Right atrium auricular region (tissue), 2 donors: ENCODE measurements at regions not wholly inside any gene's neighbourhood (a gene's known extent, or its start where the extent isn't known, plus 50 kb on each side); places are given as distances from the start of the nearest gene placed in this dataset.
"Not testable (repeated sequence)": the region's sequence is repeated elsewhere in the genome, so short reads cannot be mapped to it uniquely, and the experiment has no call there.

ENCODE experiments used
- DNase-seq: peaks from one replicate; pipeline ENCODE4 v3.0.0-alpha.2; 2019; ENCODE audit warnings: low spot score
- H3K27ac ChIP-seq, 2 donors: fragments of 200-600 bp; sonication (generic); 1 replicate in 1 of 2; 2 replicates in 1 of 2; pipeline ENCODE4 v1.5.1; 2016 to 2019
- H3K27me3 ChIP-seq, 2 donors: fragments of 200-600 bp; sonication (generic); one replicate each; pipeline versions ENCODE4 v1.5.1 to v1.6.0; 2017 to 2019
- H3K36me3 ChIP-seq: fragments of 200-600 bp; sonication (generic); one replicate; pipeline ENCODE4 v1.5.1; 2016
- H3K4me1 ChIP-seq, 2 donors: fragments of 200-600 bp; sonication (generic); one replicate each; pipeline versions ENCODE4 v1.5.1 to v1.6.0; 2017 to 2019
- H3K4me3 ChIP-seq, 2 donors: fragments of 200-600 bp; sonication (generic); 1 replicate in 1 of 2; 2 replicates in 1 of 2; pipeline ENCODE4 v1.5.1; 2017 to 2019; ENCODE audit warnings: mild to moderate bottlenecking in 1 of 2, moderate library complexity in 1 of 2
- H3K9me3 ChIP-seq, 2 donors: fragments of 200-600 bp; sonication (generic); one replicate each; pipeline ENCODE4 v1.5.1; 2019
- TF ChIP-seq, protein P1 (sequence below), 2 donors: fragments of 200-600 bp; sonication (generic); IDR thresholded peaks; one replicate each; pipeline ENCODE4 v1.5.1; 2019; ENCODE audit warnings: antibody characterized with exemption in 2 of 2

DNA sequence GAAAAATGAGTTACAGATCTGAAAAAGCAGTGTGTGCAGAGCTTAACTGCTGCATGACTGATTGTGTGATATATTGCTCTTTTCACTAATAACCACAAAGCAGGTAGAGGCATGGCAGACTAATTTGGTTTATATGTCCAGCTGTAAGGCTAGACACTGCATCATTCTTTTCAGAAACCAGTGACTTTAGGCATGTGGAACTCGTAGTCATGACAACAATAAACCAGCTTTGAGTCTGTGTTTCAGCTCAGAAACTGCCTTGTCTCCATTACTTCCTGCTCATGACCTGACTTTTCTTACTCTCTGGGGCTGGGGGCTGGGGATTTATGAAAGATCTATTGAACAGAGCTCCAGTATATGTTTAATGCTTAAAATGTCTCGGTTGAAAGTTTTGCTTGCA, 146.8 kb upstream of the LRIG3 start:
- TF ChIP-seq, protein P1, sequence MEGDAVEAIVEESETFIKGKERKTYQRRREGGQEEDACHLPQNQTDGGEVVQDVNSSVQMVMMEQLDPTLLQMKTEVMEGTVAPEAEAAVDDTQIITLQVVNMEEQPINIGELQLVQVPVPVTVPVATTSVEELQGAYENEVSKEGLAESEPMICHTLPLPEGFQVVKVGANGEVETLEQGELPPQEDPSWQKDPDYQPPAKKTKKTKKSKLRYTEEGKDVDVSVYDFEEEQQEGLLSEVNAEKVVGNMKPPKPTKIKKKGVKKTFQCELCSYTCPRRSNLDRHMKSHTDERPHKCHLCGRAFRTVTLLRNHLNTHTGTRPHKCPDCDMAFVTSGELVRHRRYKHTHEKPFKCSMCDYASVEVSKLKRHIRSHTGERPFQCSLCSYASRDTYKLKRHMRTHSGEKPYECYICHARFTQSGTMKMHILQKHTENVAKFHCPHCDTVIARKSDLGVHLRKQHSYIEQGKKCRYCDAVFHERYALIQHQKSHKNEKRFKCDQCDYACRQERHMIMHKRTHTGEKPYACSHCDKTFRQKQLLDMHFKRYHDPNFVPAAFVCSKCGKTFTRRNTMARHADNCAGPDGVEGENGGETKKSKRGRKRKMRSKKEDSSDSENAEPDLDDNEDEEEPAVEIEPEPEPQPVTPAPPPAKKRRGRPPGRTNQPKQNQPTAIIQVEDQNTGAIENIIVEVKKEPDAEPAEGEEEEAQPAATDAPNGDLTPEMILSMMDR (IDR thresholded peaks at IDR 0.05) = no peak
- Histone ChIP-seq H3K9me3 (no peaks in the 10 kb centered on the region), H3K27ac (no peak overlapping the region), H3K4me3 (no peak overlapping the region), H3K4me1 (no peaks in the 10 kb centered on the region), H3K36me3 (no peaks in the 10 kb centered on the region), H3K27me3 (no peaks in the 10 kb centered on the region)
- DNase-seq = no peak

GRCh38 chr12:59066445-59066844, 146.1 kb upstream of the LRIG3 start:
- Histone ChIP-seq H3K4me1 (no peaks in the 10 kb centered on the region), H3K4me3 (no peak overlapping the region), H3K27me3 (no peaks in the 10 kb centered on the region), H3K36me3 (no peaks in the 10 kb centered on the region), H3K27ac (no peak overlapping the region), H3K9me3 (no peaks in the 10 kb centered on the region)
- TF ChIP-seq, protein P1 (IDR thresholded peaks at IDR 0.05) = no peak
- DNase-seq = no peak

GRCh38 chr12:59059088-59059935, 139.0 kb upstream of the LRIG3 start:
- no peak for DNase-seq
- Histone ChIP-seq H3K27me3 (no peaks in the 10 kb centered on the region), H3K9me3 (no peaks in the 10 kb centered on the region), H3K4me3 (no peak overlapping the region), H3K4me1 (no peaks in the 10 kb centered on the region), H3K36me3 (no peaks in the 10 kb centered on the region), H3K27ac (no peak overlapping the region)
- TF ChIP-seq, protein P1 (IDR thresholded peaks at IDR 0.05) = no peak

GRCh38 chr12:59056966-59057365, 136.7 kb upstream of the LRIG3 start:
- no peak for DNase-seq
- H3K4me1 ChIP-seq = no peaks in the 10 kb centered on the region
- H3K27me3 ChIP-seq = no peaks in the 10 kb centered on the region
- H3K27ac ChIP-seq = no peak overlapping the region
- H3K9me3 ChIP-seq = no peaks in the 10 kb centered on the region
- TF ChIP-seq, protein P1 (IDR thresholded peaks at IDR 0.05) = no peak
- H3K36me3 ChIP-seq = no peaks in the 10 kb centered on the region
- H3K4me3 ChIP-seq = no peak overlapping the region

DNA sequence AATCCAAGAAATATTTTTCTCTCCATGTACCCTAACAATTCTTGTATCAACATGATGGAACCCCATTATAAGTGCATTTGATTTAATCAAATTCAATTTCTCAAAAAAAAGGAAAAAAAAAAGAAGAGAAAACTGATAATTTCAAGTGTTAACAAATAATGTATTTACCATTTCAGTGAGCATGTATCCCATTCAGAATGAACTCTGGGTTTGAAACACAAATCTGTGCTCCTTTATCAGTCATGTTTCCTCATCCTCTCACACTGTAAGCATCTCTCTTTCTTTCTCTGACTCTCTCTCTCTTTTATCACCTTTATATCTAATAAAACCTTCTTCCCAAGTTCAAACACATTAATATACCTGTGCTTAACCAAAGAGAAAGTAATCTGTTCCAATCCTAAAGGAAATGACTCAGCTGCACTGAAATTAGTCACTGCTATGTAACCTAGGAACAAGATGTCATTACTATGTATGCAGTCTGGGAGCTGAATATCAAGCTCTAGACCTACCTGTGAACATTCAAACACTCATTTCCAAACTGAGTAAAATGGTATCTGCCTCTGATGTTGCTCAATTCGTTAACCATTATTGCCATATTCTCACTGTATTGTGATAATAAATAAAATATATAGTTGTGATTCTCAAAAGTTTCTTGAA, 135.0 kb upstream of the LRIG3 start:
- Histone ChIP-seq H3K36me3 (no peaks in the 10 kb centered on the region), H3K9me3 (no peaks in the 10 kb centered on the region), H3K4me1 (no peaks in the 10 kb centered on the region), H3K27me3 (no peaks in the 10 kb centered on the region), H3K27ac (no peak overlapping the region), H3K4me3 (no peak overlapping the region)
- TF ChIP-seq, protein P1 (IDR thresholded peaks at IDR 0.05) = no peak
- DNase-seq = no peak

DNA sequence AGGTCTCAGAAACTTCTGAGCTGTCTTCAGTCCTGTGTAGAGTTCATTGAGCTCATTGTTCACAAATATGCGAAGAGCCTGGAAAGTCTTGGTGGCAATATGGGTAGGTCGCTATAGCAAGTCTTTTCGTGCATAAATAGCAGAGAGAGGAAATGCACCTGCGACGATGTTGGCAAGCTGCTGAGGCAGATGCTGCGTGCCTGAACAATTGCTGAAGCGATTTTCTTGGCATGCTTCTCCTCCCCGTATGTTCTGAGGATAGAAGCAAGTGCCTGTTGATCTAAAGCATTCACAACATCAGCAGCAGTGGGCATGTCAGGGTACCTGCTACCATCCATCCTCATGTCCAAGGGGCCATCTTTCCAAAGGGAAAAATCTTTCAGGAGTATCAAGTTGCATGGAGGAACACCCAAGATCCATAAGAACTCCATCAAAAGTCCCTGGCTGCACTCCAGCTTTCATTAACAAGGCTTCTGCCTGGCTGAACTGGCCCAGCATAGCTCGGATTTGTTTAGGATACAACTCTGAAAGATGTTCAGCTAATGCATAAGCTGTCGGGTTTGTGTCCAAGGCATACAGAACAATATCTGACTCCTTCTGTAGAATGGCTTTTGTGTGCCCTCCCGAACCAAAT, 133.1 kb upstream of the LRIG3 start:
- H3K27ac ChIP-seq, H3K4me1 ChIP-seq, DNase-seq, H3K36me3 ChIP-seq, H3K27me3 ChIP-seq, H3K9me3 ChIP-seq, H3K4me3 ChIP-seq: not testable (repeated sequence)
